Heart right ventricle (tissue), 16 donors: ENCODE measurements at regions not wholly inside any gene's neighbourhood (a gene's known extent, or its start where the extent isn't known, plus 50 kb on each side); places are given as distances from the start of the nearest gene placed in this dataset.

Experiments
- ATAC-seq, 8 donors: fragments of 200-7000 bp; cut with Tn5 transposase; one replicate each; pipeline ENCODE4 v1.9.1; 2020; ENCODE audit warnings: mild to moderate bottlenecking in 8 of 8, moderate library complexity in 8 of 8, moderate number of reproducible peaks in 1 of 8
- DNase-seq, 2 donors: peaks; one replicate each; pipeline ENCODE4 v3.0.0-alpha.2; 2020
- H3K27ac ChIP-seq, 10 donors: fragments of 200-600 bp; sonication (generic) in 2 of 10; one replicate each; pipeline versions ENCODE4 v1.5.0 to v1.8.0; 2020 to 2022; ENCODE audit warnings: mild to moderate bottlenecking in 3 of 10
- H3K27me3 ChIP-seq, 7 donors: fragments of 200-600 bp; one replicate each; pipeline ENCODE4 v1.8.0; 2021 to 2022; ENCODE audit warnings: mild to moderate bottlenecking in 2 of 7
- H3K36me3 ChIP-seq, 9 donors: fragments of 200-600 bp; sonication (generic) in 1 of 9; one replicate each; pipeline versions ENCODE4 v1.5.0 to v1.8.0; 2020 to 2022; ENCODE audit warnings: mild to moderate bottlenecking in 2 of 9
- H3K4me1 ChIP-seq, 9 donors: fragments of 200-600 bp; sonication (generic) in 1 of 9; one replicate each; pipeline versions ENCODE4 v1.5.0 to v1.8.0; 2020 to 2022; ENCODE audit warnings: mild to moderate bottlenecking in 4 of 9
- H3K4me3 ChIP-seq, 10 donors: fragments of 200-600 bp; sonication (generic) in 2 of 10; one replicate each; pipeline versions ENCODE4 v1.5.0 to v1.8.0; 2020 to 2022; ENCODE audit warnings: mild to moderate bottlenecking in 7 of 10, moderate library complexity in 2 of 10
- H3K9me3 ChIP-seq, 11 donors: fragments of 200-600 bp in 10 of 11; sonication (generic) in 2 of 11; one replicate each; pipeline versions ENCODE4 v1.5.0 to v1.8.0; 2013 to 2022; ENCODE audit warnings: mild to moderate bottlenecking in 2 of 11, control low read depth in 1 of 11, moderate library complexity in 1 of 11
- CTCF ChIP-seq, 9 donors: fragments of 200-600 bp; sonication (generic) in 2 of 9; IDR thresholded peaks; one replicate each; pipeline versions ENCODE4 v1.5.0 to v1.8.0; 2021 to 2022; ENCODE audit warnings: antibody characterized with exemption in 9 of 9, mild to moderate bottlenecking in 5 of 9, moderate library complexity in 1 of 9
- WGBS, 2 donors: extraction: QIAGEN DNeasy Blood & Tissue Kit; methylation state at CpG; one replicate each; pipeline ENCODE4 v1.1.7; 2013; ENCODE audit warnings: inconsistent platforms in 1 of 2; 5-methylcytosine and 5-hydroxymethylcytosine counted together
- intact Hi-C, 10 donors: fragments of 100-400 bp; cut with DNase I; formaldehyde crosslinking; loops; one replicate each; pipeline versions ENCODE4 v1.11.1 to v1.14.2; 2022
- donor health status: Arrhythmogenic right ventricular cardiomyopathy.
- donor health status: ischemic (EF 13 %, LVEDD 7.1; RV severe dilation, severe dysfunction).
- donor health status: healthy with polysubstance abuse.
- donor health status: DM: no; HTN: yes; CAD: no.
- donor health status: DM: no; HTN: no; CAD: no.
- donor health status: ischemic (EF 25% LVEDD 6.9; RV normal size, moderate dysfunction).
- donor health status: ischemic (EF 25% LVEDD 5.7; RV mildly dilated, moderate dysfunction).
- donor health status: healthy.
- donor health status: DM: yes; HTN: yes; CAD: no.
- donor health status: Ischemic cardiomyopathy.
- donor health status: ischemic (EF 35%, LVEDD 5.7; RV mildly dilated, moderate dysfunction).
- donor health status: nonischemic (EF 11% LVEDD 7.7; RV severe dilation, severe dysfunction).
- donor health status: DM: yes; HTN: yes; CAD: no.
- donor health status: PGD.
- donor health status: ischemic (EF 29% LVEDD 5.4; RV normal size, mild dysfunction).
- donor health status: nonischemic (EF 23%, LVEDD 6.1; RV moderate dilation, normal function).

GRCh38 chr10:62866451-62866850 is 50.3 kb upstream of the EGR2 start:
- peaks cover 0 to under 1% (median 0%) of the 10 kb centered on the region in 9 donors for H3K4me1 ChIP-seq
- no peak for TF ChIP-seq CTCF (IDR thresholded peaks at IDR 0.05)
- intact Hi-C loops, result no loop called here
- no peaks in the 10 kb centered on the region for H3K36me3 ChIP-seq
- H3K4me3 ChIP-seq, result no peak overlapping the region
- 72 to 76% methylated on average over 2 of the region's 2 CpGs for WGBS, 2 donors
- no peak for DNase-seq
- ATAC-seq, result no peak
- peaks cover 0 to 4% (median 0%) of the 10 kb centered on the region in 7 donors for H3K27me3 ChIP-seq
- no peak overlapping the region for H3K27ac ChIP-seq
- no peaks in the 10 kb centered on the region for H3K9me3 ChIP-seq
